ENCODE measurements at regions not wholly inside any gene's neighbourhood (a gene's known extent, or its start where the extent isn't known, plus 50 kb on each side); places are given as distances from the start of the nearest gene placed in this dataset.

GRCh38 chr4:26185436-26185835 is 135.4 kb upstream of the RBPJ start:
- Histone ChIP-seq H3K23ac (ENCODE audit: low read depth, low read length, poor library complexity) (no peak overlapping the region), H2BK5ac (ENCODE audit: low read length) (no peak overlapping the region), H3K9me3 (replicated peaks in 1 of 2; ENCODE audit: control insufficient read depth in 2 of 2, insufficient read depth in 1 of 2, low read depth in 1 of 2, low read length in 2 of 2) (no peaks in the 10 kb centered on the region), H3K18ac (ENCODE audit: low read length) (no peak overlapping the region), H3K4me2 (ENCODE audit: insufficient read depth, low read length, poor library complexity, severe bottlenecking) (no peak overlapping the region), H3K4me1 (ENCODE audit: control insufficient read depth in 2 of 2, insufficient read depth in 1 of 2, low read depth in 1 of 2, low read length in 2 of 2) (no peaks in the 10 kb centered on the region), H2BK15ac (ENCODE audit: low read length) (no peak overlapping the region), H3K36me3 (replicated peaks in 1 of 2; ENCODE audit: control insufficient read depth in 2 of 2, insufficient read depth in 2 of 2, low read length in 2 of 2) (no peaks in the 10 kb centered on the region), H3K27me3 (ENCODE audit: control insufficient read depth in 3 of 3, insufficient read depth in 3 of 3, low read depth in 1 of 3, low read length in 3 of 3) (no peaks in the 10 kb centered on the region), H4K8ac (ENCODE audit: low read depth, low read length) (no peak overlapping the region), H3K4me3 (ENCODE audit: low read length in 2 of 2) (no peak overlapping the region), H3K4ac (ENCODE audit: low read length) (no peak overlapping the region), H2AK5ac (ENCODE audit: low read depth, low read length) (no peak overlapping the region), H2BK120ac (ENCODE audit: low read depth, low read length) (no peak overlapping the region), H2BK12ac (ENCODE audit: low read length) (no peak overlapping the region), H3K14ac (ENCODE audit: low read length) (no peak overlapping the region), H2AFZ (ENCODE audit: low read length) (no peak overlapping the region), H3K9ac (ENCODE audit: low read depth, low read length, poor library complexity) (no peak overlapping the region), H3K27ac (replicated peaks; ENCODE audit: low read length) (no peak overlapping the region), H3K79me1 (ENCODE audit: low read depth, low read length) (no peaks in the 10 kb centered on the region), H4K91ac (ENCODE audit: low read depth, low read length, poor library complexity) (no peak overlapping the region)
- no peak for DNase-seq (ENCODE audit: low spot score)
- no CpG with 5 or more reads among the region's 7 CpGs for WGBS, 2 donors (ENCODE audit: extremely low coverage in 2 of 2, insufficient read length in 2 of 2, insufficient replicate concordance in 1 of 2)

GRCh38 chr4:26191353-26191752 is 129.5 kb upstream of the RBPJ start:
- no peak overlapping the region for H3K9ac ChIP-seq (ENCODE audit: low read depth, low read length, poor library complexity)
- no peak overlapping the region for H3K4me3 ChIP-seq (ENCODE audit: low read length in 2 of 2)
- H3K23ac ChIP-seq (ENCODE audit: low read depth, low read length, poor library complexity) = no peak overlapping the region
- no peak overlapping the region for H2BK5ac ChIP-seq (ENCODE audit: low read length)
- no peak overlapping the region for H4K8ac ChIP-seq (ENCODE audit: low read depth, low read length)
- H3K18ac ChIP-seq (ENCODE audit: low read length) = no peak overlapping the region
- H2AK5ac ChIP-seq (ENCODE audit: low read depth, low read length) = no peak overlapping the region
- H2BK12ac ChIP-seq (ENCODE audit: low read length) = no peak overlapping the region
- H2BK15ac ChIP-seq (ENCODE audit: low read length) = no peak overlapping the region
- H3K4me2 ChIP-seq (ENCODE audit: insufficient read depth, low read length, poor library complexity, severe bottlenecking) = no peak overlapping the region
- no peak overlapping the region for H3K4ac ChIP-seq (ENCODE audit: low read length)
- no peak overlapping the region for H2BK120ac ChIP-seq (ENCODE audit: low read depth, low read length)
- H3K9me3 ChIP-seq (replicated peaks in 1 of 2; ENCODE audit: control insufficient read depth in 2 of 2, insufficient read depth in 1 of 2, low read depth in 1 of 2, low read length in 2 of 2) = no peaks in the 10 kb centered on the region
- H3K4me1 ChIP-seq (ENCODE audit: control insufficient read depth in 2 of 2, insufficient read depth in 1 of 2, low read depth in 1 of 2, low read length in 2 of 2) = no peaks in the 10 kb centered on the region
- no peaks in the 10 kb centered on the region for H3K27me3 ChIP-seq (ENCODE audit: control insufficient read depth in 3 of 3, insufficient read depth in 3 of 3, low read depth in 1 of 3, low read length in 3 of 3)
- no peak overlapping the region for H4K91ac ChIP-seq (ENCODE audit: low read depth, low read length, poor library complexity)
- no peak overlapping the region for H3K27ac ChIP-seq (replicated peaks; ENCODE audit: low read length)
- no CpG with 5 or more reads among the region's 2 CpGs for WGBS, 2 donors (ENCODE audit: extremely low coverage in 2 of 2, insufficient read length in 2 of 2, insufficient replicate concordance in 1 of 2)
- no peak overlapping the region for H3K14ac ChIP-seq (ENCODE audit: low read length)
- no peaks in the 10 kb centered on the region for H3K79me1 ChIP-seq (ENCODE audit: low read depth, low read length)
- DNase-seq (ENCODE audit: low spot score) = no peak
- no peak overlapping the region for H2AFZ ChIP-seq (ENCODE audit: low read length)
- no peaks in the 10 kb centered on the region for H3K36me3 ChIP-seq (replicated peaks in 1 of 2; ENCODE audit: control insufficient read depth in 2 of 2, insufficient read depth in 2 of 2, low read length in 2 of 2)

GRCh38 chr4:26192899-26193869 is 127.6 kb upstream of the RBPJ start:
- Histone ChIP-seq H3K79me1 (ENCODE audit: low read depth, low read length) (no peaks in the 10 kb centered on the region), H3K9ac (ENCODE audit: low read depth, low read length, poor library complexity) (no peak overlapping the region), H3K27ac (replicated peaks; ENCODE audit: low read length) (no peak overlapping the region), H3K18ac (ENCODE audit: low read length) (no peak overlapping the region), H2AFZ (ENCODE audit: low read length) (no peak overlapping the region), H2BK120ac (ENCODE audit: low read depth, low read length) (no peak overlapping the region), H4K91ac (ENCODE audit: low read depth, low read length, poor library complexity) (no peak overlapping the region), H3K27me3 (ENCODE audit: control insufficient read depth in 3 of 3, insufficient read depth in 3 of 3, low read depth in 1 of 3, low read length in 3 of 3) (no peaks in the 10 kb centered on the region), H3K9me3 (replicated peaks in 1 of 2; ENCODE audit: control insufficient read depth in 2 of 2, insufficient read depth in 1 of 2, low read depth in 1 of 2, low read length in 2 of 2) (no peaks in the 10 kb centered on the region), H3K4me3 (ENCODE audit: low read length in 2 of 2) (no peak overlapping the region), H3K4me1 (ENCODE audit: control insufficient read depth in 2 of 2, insufficient read depth in 1 of 2, low read depth in 1 of 2, low read length in 2 of 2) (no peaks in the 10 kb centered on the region), H3K4me2 (ENCODE audit: insufficient read depth, low read length, poor library complexity, severe bottlenecking) (no peak overlapping the region), H2BK5ac (ENCODE audit: low read length) (no peak overlapping the region), H3K23ac (ENCODE audit: low read depth, low read length, poor library complexity) (no peak overlapping the region), H2AK5ac (ENCODE audit: low read depth, low read length) (no peak overlapping the region), H2BK15ac (ENCODE audit: low read length) (no peak overlapping the region), H2BK12ac (ENCODE audit: low read length) (no peak overlapping the region), H4K8ac (ENCODE audit: low read depth, low read length) (no peak overlapping the region), H3K14ac (ENCODE audit: low read length) (no peak overlapping the region), H3K36me3 (replicated peaks in 1 of 2; ENCODE audit: control insufficient read depth in 2 of 2, insufficient read depth in 2 of 2, low read length in 2 of 2) (no peaks in the 10 kb centered on the region), H3K4ac (ENCODE audit: low read length) (no peak overlapping the region)
- no peak for DNase-seq (ENCODE audit: low spot score)
- no CpG with 5 or more reads among the region's 9 CpGs for WGBS, 2 donors (ENCODE audit: extremely low coverage in 2 of 2, insufficient read length in 2 of 2, insufficient replicate concordance in 1 of 2)

- no peak overlapping the region for H3K4me2 ChIP-seq (ENCODE audit: insufficient read depth, low read length, poor library complexity, severe bottlenecking)
- WGBS, 2 donors (ENCODE audit: extremely low coverage in 2 of 2, insufficient read length in 2 of 2, insufficient replicate concordance in 1 of 2) = no CpG with 5 or more reads among the region's 3 CpGs
- no peaks in the 10 kb centered on the region for H3K36me3 ChIP-seq (replicated peaks in 1 of 2; ENCODE audit: control insufficient read depth in 2 of 2, insufficient read depth in 2 of 2, low read length in 2 of 2)
- no peak overlapping the region for H2BK12ac ChIP-seq (ENCODE audit: low read length)
- no peak overlapping the region for H3K23ac ChIP-seq (ENCODE audit: low read depth, low read length, poor library complexity)
- no peak overlapping the region for H2BK120ac ChIP-seq (ENCODE audit: low read depth, low read length)
- no peaks in the 10 kb centered on the region for H3K27me3 ChIP-seq (ENCODE audit: control insufficient read depth in 3 of 3, insufficient read depth in 3 of 3, low read depth in 1 of 3, low read length in 3 of 3)
- H3K27ac ChIP-seq (replicated peaks; ENCODE audit: low read length) = no peak overlapping the region
- no peak overlapping the region for H3K4me3 ChIP-seq (ENCODE audit: low read length in 2 of 2)
- no peak overlapping the region for H3K4ac ChIP-seq (ENCODE audit: low read length)
- no peak overlapping the region for H3K18ac ChIP-seq (ENCODE audit: low read length)
- no peak overlapping the region for H2BK5ac ChIP-seq (ENCODE audit: low read length)
- H4K8ac ChIP-seq (ENCODE audit: low read depth, low read length) = no peak overlapping the region
- no peak overlapping the region for H2BK15ac ChIP-seq (ENCODE audit: low read length)
- no peak overlapping the region for H2AK5ac ChIP-seq (ENCODE audit: low read depth, low read length)
- no peak overlapping the region for H3K14ac ChIP-seq (ENCODE audit: low read length)
- no peaks in the 10 kb centered on the region for H3K79me1 ChIP-seq (ENCODE audit: low read depth, low read length)
- no peak overlapping the region for H3K9ac ChIP-seq (ENCODE audit: low read depth, low read length, poor library complexity)
- DNase-seq (ENCODE audit: low spot score) = no peak
- no peak overlapping the region for H2AFZ ChIP-seq (ENCODE audit: low read length)
- no peaks in the 10 kb centered on the region for H3K9me3 ChIP-seq (replicated peaks in 1 of 2; ENCODE audit: control insufficient read depth in 2 of 2, insufficient read depth in 1 of 2, low read depth in 1 of 2, low read length in 2 of 2)
- no peaks in the 10 kb centered on the region for H3K4me1 ChIP-seq (ENCODE audit: control insufficient read depth in 2 of 2, insufficient read depth in 1 of 2, low read depth in 1 of 2, low read length in 2 of 2)
- H4K91ac ChIP-seq (ENCODE audit: low read depth, low read length, poor library complexity) = no peak overlapping the region
Observed at GRCh38 chr4:26194764-26195163, 126.0 kb upstream of the RBPJ start.

Measured in neuronal stem cell (in vitro differentiated cells).